IMR-90 (cell line): ENCODE measurements at regions not wholly inside any gene's neighbourhood (a gene's known extent, or its start where the extent isn't known, plus 50 kb on each side); places are given as distances from the start of the nearest gene placed in this dataset.

Experiments
- CHD1 ChIP-seq: IDR thresholded peaks from 2 replicates; pipeline ENCODE4 v1.6.1; 2012; ENCODE audit warnings: low read depth, low read length, improper control_type of control experiment
- FOS ChIP-seq: fragments of 150-350 bp; IDR thresholded peaks from 2 replicates; pipeline ENCODE4 v1.6.1; 2016; ENCODE audit warnings: low read depth, low read length
- MXI1 ChIP-seq: IDR thresholded peaks from 2 replicates; pipeline ENCODE4 v1.6.1; 2012; ENCODE audit warnings: low read depth, mild to moderate bottlenecking, low read length, moderate library complexity, borderline replicate concordance
- RFX5 ChIP-seq: IDR thresholded peaks from 2 replicates; pipeline ENCODE4 v1.8.0; 2012; ENCODE audit warnings: low read depth, mild to moderate bottlenecking, low read length, moderate library complexity
- SMC3 ChIP-seq: fragments of 150-350 bp; IDR thresholded peaks from 2 replicates; pipeline ENCODE4 v1.6.1; 2016; ENCODE audit warnings: low read depth, mild to moderate bottlenecking, antibody characterized with exemption, low read length, moderate library complexity
- TF ChIP-seq, protein P1 (sequence below): conservative IDR thresholded peaks from 2 replicates; pipeline ENCODE4 v1.5.1; 2012; ENCODE audit warnings: mild to moderate bottlenecking, low read depth, low read length, improper control_type of control experiment

GRCh38 chr18:65436430-65436829 lies 314.4 kb upstream of the CDH7 start:
- TF ChIP-seq, protein P1, sequence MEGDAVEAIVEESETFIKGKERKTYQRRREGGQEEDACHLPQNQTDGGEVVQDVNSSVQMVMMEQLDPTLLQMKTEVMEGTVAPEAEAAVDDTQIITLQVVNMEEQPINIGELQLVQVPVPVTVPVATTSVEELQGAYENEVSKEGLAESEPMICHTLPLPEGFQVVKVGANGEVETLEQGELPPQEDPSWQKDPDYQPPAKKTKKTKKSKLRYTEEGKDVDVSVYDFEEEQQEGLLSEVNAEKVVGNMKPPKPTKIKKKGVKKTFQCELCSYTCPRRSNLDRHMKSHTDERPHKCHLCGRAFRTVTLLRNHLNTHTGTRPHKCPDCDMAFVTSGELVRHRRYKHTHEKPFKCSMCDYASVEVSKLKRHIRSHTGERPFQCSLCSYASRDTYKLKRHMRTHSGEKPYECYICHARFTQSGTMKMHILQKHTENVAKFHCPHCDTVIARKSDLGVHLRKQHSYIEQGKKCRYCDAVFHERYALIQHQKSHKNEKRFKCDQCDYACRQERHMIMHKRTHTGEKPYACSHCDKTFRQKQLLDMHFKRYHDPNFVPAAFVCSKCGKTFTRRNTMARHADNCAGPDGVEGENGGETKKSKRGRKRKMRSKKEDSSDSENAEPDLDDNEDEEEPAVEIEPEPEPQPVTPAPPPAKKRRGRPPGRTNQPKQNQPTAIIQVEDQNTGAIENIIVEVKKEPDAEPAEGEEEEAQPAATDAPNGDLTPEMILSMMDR, result no peak
- TF ChIP-seq SMC3 (no peak), CHD1 (no peak), FOS (no peak), RFX5 (no peak), MXI1 (no peak)
